SK-N-MC (cell line): ENCODE measurements at regions not wholly inside any gene's neighbourhood (a gene's known extent, or its start where the extent isn't known, plus 50 kb on each side); places are given as distances from the start of the nearest gene placed in this dataset.

Experiments
- DNase-seq: peaks from one replicate; pipeline ENCODE4 v3.0.0-alpha.2; 2011; ENCODE audit warnings: low read depth, low spot score
- H3K27ac ChIP-seq: fragments of 200-600 bp; sonication (generic); 2 replicates; pipeline ENCODE4 v1.5.1; 2016; ENCODE audit warnings: mixed run types
- H3K36me3 ChIP-seq: fragments of 200-600 bp; sonication (generic); 2 replicates; pipeline ENCODE4 v1.6.1; 2017; ENCODE audit warnings: antibody characterized with exemption, low read length, mixed read lengths; ENCODE audit not compliant: insufficient read depth
- H3K4me3 ChIP-seq: fragments of 200-600 bp; sonication (generic); 2 replicates; pipeline ENCODE4 v1.5.1; 2016
- H3K9ac ChIP-seq: fragments of 200-600 bp; sonication (generic); 2 replicates; pipeline ENCODE4 v1.8.0; 2017; ENCODE audit warnings: mixed run types, mixed read lengths; ENCODE audit not compliant: insufficient read length
- H3K9me3 ChIP-seq: fragments of 200-600 bp; sonication (generic); 2 replicates; pipeline ENCODE4 v1.6.1; 2017; ENCODE audit warnings: low read depth, mild to moderate bottlenecking, antibody characterized with exemption, low read length, moderate library complexity, mixed read lengths
- EZH2 ChIP-seq: fragments of 200-600 bp; sonication (generic); IDR thresholded peaks from one replicate; pipeline ENCODE4 v1.6.1; 2017; ENCODE audit warnings: antibody characterized with exemption
- FOXP2 ChIP-seq: optimal IDR thresholded peaks from 2 replicates; pipeline ENCODE3; 2011; ENCODE audit warnings: mild to moderate bottlenecking, moderate library complexity; ENCODE audit not compliant: insufficient read depth; ENCODE audit errors: extremely low read length, control extremely low read depth
- POLR2AphosphoS5 ChIP-seq: IDR thresholded peaks from 2 replicates; pipeline ENCODE4 v1.6.1; 2012; ENCODE audit warnings: mild to moderate bottlenecking, low read depth, low read length, borderline replicate concordance

- Histone ChIP-seq H3K27ac (no peak overlapping the region), H3K36me3 (no peaks in the 10 kb centered on the region), H3K4me3 (no peak overlapping the region), H3K9me3 (no peaks in the 10 kb centered on the region), H3K9ac (no peak overlapping the region)
- no peak for TF ChIP-seq FOXP2
- TF ChIP-seq EZH2 = no peak
- no peak for TF ChIP-seq POLR2AphosphoS5
- DNase-seq = no peak
Observed at GRCh38 chr13:99065235-99066015, 87.6 kb upstream of the DOCK9 start.

- Histone ChIP-seq H3K4me3 (no peak overlapping the region), H3K9me3 (no peaks in the 10 kb centered on the region), H3K27ac (no peak overlapping the region), H3K9ac (no peak overlapping the region), H3K36me3 (no peaks in the 10 kb centered on the region)
- DNase-seq = no peak
- TF ChIP-seq EZH2 (no peak), POLR2AphosphoS5 (no peak), FOXP2 (no peak)
Observed at GRCh38 chr13:99066219-99066618, 88.4 kb upstream of the DOCK9 start.

GRCh38 chr13:99067159-99067985, 89.5 kb upstream of the DOCK9 start:
- no peak overlapping the region for H3K4me3 ChIP-seq
- H3K36me3 ChIP-seq = no peaks in the 10 kb centered on the region
- H3K27ac ChIP-seq = no peak overlapping the region
- no peak for TF ChIP-seq FOXP2
- no peak for TF ChIP-seq EZH2
- TF ChIP-seq POLR2AphosphoS5 = no peak
- H3K9ac ChIP-seq = no peak overlapping the region
- no peak for DNase-seq
- H3K9me3 ChIP-seq = no peaks in the 10 kb centered on the region

GRCh38 chr13:99071211-99071610, 93.3 kb upstream of the DOCK9 start:
- no peak for DNase-seq
- Histone ChIP-seq H3K4me3 (no peak overlapping the region), H3K36me3 (no peaks in the 10 kb centered on the region), H3K27ac (no peak overlapping the region), H3K9me3 (no peaks in the 10 kb centered on the region), H3K9ac (no peak overlapping the region)
- TF ChIP-seq FOXP2 (no peak), POLR2AphosphoS5 (no peak), EZH2 (no peak)

GRCh38 chr13:99071666-99072065, 93.8 kb upstream of the DOCK9 start:
- Histone ChIP-seq H3K4me3 (no peak overlapping the region), H3K9ac (no peak overlapping the region), H3K9me3 (no peaks in the 10 kb centered on the region), H3K36me3 (no peaks in the 10 kb centered on the region), H3K27ac (no peak overlapping the region)
- TF ChIP-seq FOXP2 = no peak
- no peak for TF ChIP-seq POLR2AphosphoS5
- no peak for TF ChIP-seq EZH2
- DNase-seq = no peak

GRCh38 chr13:99072356-99072755, 94.5 kb upstream of the DOCK9 start:
- Histone ChIP-seq H3K36me3 (no peaks in the 10 kb centered on the region), H3K27ac (no peak overlapping the region), H3K4me3 (no peak overlapping the region), H3K9ac (no peak overlapping the region), H3K9me3 (no peaks in the 10 kb centered on the region)
- no peak for DNase-seq
- TF ChIP-seq FOXP2 (no peak), EZH2 (no peak), POLR2AphosphoS5 (no peak)

- no peak for DNase-seq
- Histone ChIP-seq H3K9ac (no peak overlapping the region), H3K27ac (no peak overlapping the region), H3K9me3 (no peaks in the 10 kb centered on the region), H3K36me3 (no peaks in the 10 kb centered on the region), H3K4me3 (no peak overlapping the region)
- TF ChIP-seq EZH2 = no peak
- TF ChIP-seq POLR2AphosphoS5 = no peak
- TF ChIP-seq FOXP2 = no peak
Observed at GRCh38 chr13:99072941-99073340, 95.1 kb upstream of the DOCK9 start.

GRCh38 chr13:99074693-99075092, 96.8 kb upstream of the DOCK9 start:
- DNase-seq = no peak
- Histone ChIP-seq H3K27ac (no peak overlapping the region), H3K9ac (no peak overlapping the region), H3K9me3 (no peaks in the 10 kb centered on the region), H3K4me3 (no peak overlapping the region), H3K36me3 (no peaks in the 10 kb centered on the region)
- TF ChIP-seq POLR2AphosphoS5 (no peak), EZH2 (no peak), FOXP2 (no peak)
